NCI-H146 treated with DMSO at 0.1 percent for 48 hours (cell line): ENCODE measurements at regions not wholly inside any gene's neighbourhood (a gene's known extent, or its start where the extent isn't known, plus 50 kb on each side); places are given as distances from the start of the nearest gene placed in this dataset.
"Not testable (repeated sequence)": the region's sequence is repeated elsewhere in the genome, so short reads cannot be mapped to it uniquely, and the experiment has no call there.

ENCODE experiments used
- DNase-seq: peaks from one replicate; lab custom pipeline; 2025; ENCODE audit not compliant: unreplicated experiment; lab: John Stamatoyannopoulos, UW

DNA sequence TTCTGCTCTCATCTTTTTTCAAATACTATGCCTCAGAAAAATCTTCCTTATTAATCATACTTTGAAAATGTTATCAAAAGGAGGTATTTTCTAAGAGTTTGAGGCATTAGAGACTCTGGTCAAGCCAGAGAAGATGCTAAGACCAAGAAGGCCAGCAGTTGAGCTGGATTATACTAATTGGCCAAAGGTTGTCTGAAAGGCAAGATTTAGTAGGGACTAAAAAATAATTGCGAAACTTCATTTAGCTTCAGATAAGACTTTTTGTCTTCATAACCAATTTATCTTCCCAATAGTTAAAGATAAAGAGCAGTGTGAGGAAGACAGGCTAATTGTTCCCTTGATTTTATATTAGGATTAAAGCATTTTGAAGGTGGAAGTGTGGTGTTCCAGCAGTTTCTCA lies 1412.4 kb upstream of the PCDH7 start:
- DNase-seq = no peak

- no peak for DNase-seq
Observed at GRCh38 chr4:29309050-29309449, 1411.1 kb upstream of the PCDH7 start.

DNA sequence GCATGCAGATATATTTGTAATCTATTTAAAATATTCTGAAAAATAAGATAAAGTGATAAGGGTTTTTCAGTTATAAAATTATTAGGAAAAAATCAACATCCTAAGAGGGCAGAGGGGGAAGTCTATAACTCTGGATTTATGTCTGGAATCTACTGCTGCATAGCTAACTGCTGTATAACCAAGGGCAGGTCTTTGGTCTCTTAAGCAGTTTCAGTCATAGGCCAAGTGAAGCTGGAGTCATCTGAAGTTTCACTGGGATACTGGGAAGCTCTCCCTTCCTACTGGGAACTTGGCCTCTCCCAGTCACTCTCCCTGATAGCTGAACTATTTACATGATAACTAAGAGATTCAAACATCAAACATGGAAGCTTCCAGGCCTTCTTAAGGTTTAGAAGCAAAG lies 1409.9 kb upstream of the PCDH7 start:
- DNase-seq = no peak

GRCh38 chr4:29311247-29311646 lies 1408.9 kb upstream of the PCDH7 start:
- DNase-seq = no peak

GRCh38 chr4:29319663-29320340 lies 1400.4 kb upstream of the PCDH7 start:
- DNase-seq = no peak

DNA sequence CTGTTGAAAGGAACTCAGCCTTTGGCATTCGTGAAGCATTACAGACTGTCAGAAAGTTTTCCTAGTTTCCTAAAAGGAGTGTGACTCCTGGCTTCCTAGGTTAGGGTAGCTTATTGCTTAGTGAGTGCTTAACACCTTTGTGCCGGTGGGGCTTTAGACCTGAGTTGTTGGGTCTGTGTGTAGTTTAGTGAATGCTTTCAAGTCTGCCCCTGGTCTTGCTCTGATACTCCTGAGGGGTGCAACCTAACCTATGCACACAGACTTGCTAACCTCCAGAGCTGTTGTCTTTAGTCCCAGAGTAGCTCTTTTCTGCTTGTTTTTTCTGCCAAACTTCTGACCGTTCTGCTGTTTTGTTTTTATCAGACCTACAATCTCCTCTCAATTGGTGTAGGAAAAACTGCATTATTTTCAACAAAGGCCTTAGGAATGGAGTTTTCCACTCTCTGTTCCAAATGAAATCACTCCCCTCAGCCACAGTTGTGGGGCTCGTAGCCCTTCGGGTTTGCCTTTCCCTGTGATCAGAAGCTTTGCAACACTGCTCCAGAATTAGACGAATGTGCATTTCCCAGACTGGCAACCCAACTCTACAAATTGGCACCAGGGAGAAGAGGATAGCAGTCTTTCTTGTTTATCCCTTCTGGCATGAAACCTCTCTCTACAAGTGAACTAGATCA lies 1399.1 kb upstream of the PCDH7 start:
- no peak for DNase-seq

- no peak for DNase-seq
Observed at GRCh38 chr4:29326004-29326403, 1394.2 kb upstream of the PCDH7 start.

DNA sequence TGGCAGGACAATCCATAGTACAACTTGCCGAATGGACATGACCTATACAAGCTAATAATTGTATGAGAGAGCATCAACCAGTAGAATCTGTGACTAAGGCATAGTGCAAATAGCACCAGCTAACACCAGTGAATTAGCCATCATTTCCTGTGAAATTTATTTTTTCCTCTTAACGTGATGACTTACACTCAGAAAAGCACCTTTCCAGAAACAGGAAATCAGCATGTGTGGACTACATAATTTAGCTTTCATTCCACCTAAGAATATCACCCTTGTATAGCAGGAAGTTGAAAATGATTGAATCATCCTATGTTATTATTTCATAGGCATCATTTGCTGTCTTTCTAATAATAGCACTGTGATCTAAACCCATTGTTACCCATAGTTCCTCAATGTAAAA lies 1393.4 kb upstream of the PCDH7 start:
- no peak for DNase-seq

DNA sequence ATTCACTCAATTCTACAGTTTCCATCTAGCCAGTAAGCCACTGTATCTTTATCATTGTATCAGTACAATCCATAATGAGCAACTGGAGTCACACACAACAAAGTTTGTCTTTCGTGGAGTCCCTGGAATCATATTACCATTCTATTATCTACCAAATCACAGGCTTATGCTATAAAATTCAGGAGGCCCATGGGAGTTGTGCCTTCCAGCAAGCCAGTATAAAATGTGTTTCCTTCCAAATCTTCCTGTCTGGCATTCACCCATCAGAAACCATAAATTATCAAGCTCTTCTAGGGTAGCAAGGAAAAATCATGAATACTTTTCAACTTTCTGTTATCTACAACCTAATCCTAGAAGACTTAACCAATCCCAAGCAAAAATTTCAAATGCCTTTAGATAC lies 1383.3 kb upstream of the PCDH7 start:
- no peak for DNase-seq

DNA sequence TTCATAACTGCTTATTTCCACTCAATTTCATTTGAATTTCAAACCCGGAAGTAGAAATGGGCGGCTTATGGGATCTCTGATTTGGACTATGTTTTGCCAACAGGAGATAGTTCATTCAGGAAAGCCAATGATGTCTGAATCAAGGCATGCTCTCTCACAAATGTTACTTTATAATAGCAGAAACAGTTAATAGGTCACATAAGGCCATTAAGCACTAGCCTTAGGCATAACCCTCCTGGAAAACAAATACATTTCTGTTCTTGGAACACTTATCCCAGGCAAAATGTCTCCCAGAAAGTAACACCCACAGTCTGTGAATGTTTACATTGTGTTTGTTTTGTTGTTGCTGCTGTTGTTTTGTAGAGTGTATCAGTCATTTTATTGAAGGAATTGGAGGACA lies 1347.2 kb upstream of the PCDH7 start:
- no peak for DNase-seq

DNA sequence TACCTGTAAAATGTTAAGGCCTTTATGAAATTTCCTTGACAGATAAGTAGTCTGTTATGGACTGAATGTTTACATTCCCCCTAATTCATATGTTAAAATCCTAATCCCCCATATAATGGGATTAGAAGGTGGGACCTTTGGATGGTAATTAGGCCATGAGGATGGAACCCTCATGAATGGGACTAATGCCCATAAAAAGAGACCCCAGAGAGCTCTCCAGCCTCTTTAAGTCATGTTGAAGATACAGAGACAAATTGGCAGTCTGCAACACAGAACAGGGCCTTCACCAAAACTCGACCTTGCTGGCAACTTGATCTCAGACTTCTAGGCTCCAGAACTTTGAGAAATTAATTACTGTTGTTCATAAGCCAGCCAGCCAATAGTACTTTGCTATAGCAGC lies 1344.5 kb upstream of the PCDH7 start:
- no peak for DNase-seq

DNA sequence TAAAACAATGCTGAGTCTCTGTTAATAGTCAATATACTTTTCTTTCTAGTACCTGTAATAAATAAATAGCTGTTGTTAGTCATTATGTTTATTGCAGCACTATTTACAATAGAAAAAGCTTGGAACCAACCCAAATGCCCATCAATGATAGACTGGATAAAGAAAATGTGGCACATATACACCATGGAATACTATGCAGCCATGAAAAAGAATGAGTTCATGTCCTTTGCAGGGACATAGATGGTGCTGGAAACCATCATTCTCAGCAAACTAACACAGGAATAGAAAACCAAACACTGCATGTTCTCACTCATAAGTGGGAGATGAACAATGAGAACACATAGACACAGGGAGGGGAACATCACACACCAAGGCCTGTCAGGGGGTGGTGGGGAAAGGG lies 1341.9 kb upstream of the PCDH7 start:
- DNase-seq = not testable (repeated sequence)

DNA sequence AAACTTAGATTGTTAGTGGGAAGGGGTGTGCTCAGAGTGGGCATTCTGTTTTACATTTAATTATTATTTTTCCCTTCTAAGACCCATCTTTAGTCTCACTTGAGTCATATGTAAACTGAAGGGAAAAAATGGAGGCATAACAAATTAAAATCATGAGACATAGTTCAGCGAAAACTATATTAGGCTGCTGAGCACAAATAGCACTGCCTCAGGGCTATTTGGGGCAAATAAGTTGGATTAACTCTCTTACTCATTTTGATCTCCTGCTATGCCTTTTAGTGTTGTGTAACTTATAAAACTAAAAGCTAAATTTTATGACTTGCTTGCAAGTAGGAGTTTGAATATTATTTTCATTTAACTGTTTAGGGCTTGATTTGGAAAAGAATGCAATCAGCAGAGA lies 1329.2 kb upstream of the PCDH7 start:
- DNase-seq = no peak

- DNase-seq = no peak
Observed at GRCh38 chr4:29405116-29405515, 1315.1 kb upstream of the PCDH7 start.

DNA sequence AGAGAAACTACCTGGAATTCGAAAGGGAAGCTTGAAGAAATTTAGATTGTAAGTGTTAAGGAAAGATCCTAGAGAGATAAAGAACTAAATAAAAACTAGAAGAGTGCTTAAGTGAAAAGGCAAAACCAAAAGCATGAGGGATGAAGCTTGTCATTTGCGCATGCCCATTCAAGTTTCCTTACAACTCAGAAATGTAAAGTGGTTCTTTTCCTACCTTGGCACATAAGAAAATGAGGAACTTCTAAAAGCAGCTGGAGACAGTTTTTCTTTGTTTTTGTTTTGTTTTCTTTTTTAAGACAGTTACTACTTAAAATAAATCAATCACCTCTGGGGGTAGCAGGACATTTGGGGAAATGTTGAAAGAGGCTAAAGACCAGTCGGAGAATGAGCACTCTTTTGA lies 1304.4 kb upstream of the PCDH7 start:
- no peak for DNase-seq

GRCh38 chr4:29423836-29424721 lies 1296.1 kb upstream of the PCDH7 start:
- DNase-seq = no peak

- no peak for DNase-seq
Observed at GRCh38 chr4:29453303-29453820, 1266.8 kb upstream of the PCDH7 start.

DNA sequence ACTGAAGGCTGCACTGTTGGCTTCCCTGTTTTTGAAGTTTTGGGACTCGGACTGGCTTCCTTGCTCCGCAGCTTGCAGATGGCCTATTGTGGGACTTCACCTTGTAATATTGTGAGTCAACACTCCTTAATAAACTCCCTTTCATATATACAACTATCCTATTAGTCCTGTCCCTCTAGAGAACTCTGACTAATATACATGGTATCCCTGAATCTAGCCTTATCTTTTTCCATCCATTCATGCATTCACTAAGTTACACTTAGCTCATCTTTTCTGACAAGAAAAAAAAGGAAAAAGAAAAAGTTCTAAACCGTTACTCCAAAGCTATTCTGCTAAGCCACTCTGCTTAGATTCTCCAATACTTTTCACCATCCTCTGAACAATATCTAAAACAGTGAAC lies 1260.2 kb upstream of the PCDH7 start:
- DNase-seq = no peak

DNA sequence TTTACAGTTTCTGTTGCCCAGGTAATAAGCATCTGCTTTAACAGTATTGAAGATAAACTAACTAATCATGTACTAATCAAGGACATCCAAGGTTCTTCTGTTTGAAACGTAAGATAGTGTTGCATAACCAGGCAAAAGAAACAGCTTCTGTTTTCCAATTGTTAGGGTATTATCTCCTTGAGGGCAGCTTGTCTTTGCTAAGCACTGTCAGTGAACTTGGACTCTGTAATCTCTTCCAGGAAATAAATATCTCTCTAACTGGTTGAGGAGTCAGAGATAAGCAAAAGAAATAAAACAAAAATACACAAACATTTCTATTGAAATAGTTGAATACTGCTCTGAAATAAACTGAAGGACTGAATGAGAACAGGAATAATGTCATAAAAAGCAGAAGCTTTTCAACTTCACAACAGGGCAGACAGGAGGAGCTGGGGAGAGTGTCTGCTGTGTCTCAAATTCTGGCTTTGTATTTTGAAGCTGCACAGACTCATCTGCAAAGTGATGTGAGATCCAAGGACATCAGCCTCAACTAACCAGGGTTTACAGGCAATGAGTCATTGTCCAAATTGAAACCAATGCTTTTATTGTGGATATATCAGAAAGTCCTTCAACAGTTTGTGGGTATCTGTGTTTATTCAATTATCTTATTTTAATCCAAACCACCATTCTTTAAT lies 1253.0 kb upstream of the PCDH7 start:
- DNase-seq = no peak
